ENCODE measurements at regions not wholly inside any gene's neighbourhood (a gene's known extent, or its start where the extent isn't known, plus 50 kb on each side); places are given as distances from the start of the nearest gene placed in this dataset.

DNA sequence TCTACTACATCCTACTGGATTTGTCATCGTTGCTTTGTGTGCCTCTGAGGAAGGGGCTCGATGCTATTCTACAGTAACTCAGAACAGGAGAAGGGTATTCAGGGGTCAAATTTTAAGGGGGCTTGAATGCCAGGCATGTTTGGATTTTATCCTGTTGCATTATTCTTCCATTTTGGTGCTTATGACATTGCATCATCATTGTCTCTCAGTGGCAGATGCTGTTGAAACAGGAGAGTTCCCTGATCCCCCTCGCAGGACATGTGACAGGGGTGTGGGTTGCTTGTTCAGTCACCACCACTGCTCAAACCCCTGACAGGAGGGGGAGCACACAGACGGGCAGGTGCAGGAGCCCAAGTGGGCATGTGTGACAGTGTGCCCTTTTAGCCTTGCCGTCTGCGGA lies 156.7 kb downstream of the SLC4A3 start:
- TF ChIP-seq CTCF (IDR thresholded peaks at IDR 0.05; ENCODE audit: low read depth, low read length, poor library complexity, severe bottlenecking) (no peak), EZH2phosphoT487 (IDR thresholded peaks at IDR 0.05; ENCODE audit: borderline replicate concordance, low read length) (no peak)
